Epithelial cell of esophagus (primary cell): ENCODE measurements at regions not wholly inside any gene's neighbourhood (a gene's known extent, or its start where the extent isn't known, plus 50 kb on each side); places are given as distances from the start of the nearest gene placed in this dataset.

Source experiments
- DNase-seq: peaks from one replicate; pipeline ENCODE4 v3.0.0; 2010; ENCODE audit warnings: low read depth
- H3K4me3 ChIP-seq: 2 replicates; pipeline ENCODE4 v1.5.1; 2011; ENCODE audit warnings: mild to moderate bottlenecking, low read length, control low read depth
- CTCF ChIP-seq: IDR thresholded peaks from 2 replicates; pipeline ENCODE4 v1.5.1; 2011; ENCODE audit warnings: low read depth, mild to moderate bottlenecking, low read length, control low read depth, inconsistent platforms; ENCODE audit not compliant: insufficient read depth; ENCODE audit errors: missing control alignments

- no peak overlapping the region for H3K4me3 ChIP-seq
- no peak for DNase-seq
- TF ChIP-seq CTCF = no peak
Measured at GRCh38 chr1:88058205-88058604, 625.9 kb upstream of the PKN2 start.

- DNase-seq = peak; percentile 63
- TF ChIP-seq CTCF = no peak
- H3K4me3 ChIP-seq = no peak overlapping the region
Measured at GRCh38 chr1:88060112-88060673, 623.9 kb upstream of the PKN2 start.

DNA sequence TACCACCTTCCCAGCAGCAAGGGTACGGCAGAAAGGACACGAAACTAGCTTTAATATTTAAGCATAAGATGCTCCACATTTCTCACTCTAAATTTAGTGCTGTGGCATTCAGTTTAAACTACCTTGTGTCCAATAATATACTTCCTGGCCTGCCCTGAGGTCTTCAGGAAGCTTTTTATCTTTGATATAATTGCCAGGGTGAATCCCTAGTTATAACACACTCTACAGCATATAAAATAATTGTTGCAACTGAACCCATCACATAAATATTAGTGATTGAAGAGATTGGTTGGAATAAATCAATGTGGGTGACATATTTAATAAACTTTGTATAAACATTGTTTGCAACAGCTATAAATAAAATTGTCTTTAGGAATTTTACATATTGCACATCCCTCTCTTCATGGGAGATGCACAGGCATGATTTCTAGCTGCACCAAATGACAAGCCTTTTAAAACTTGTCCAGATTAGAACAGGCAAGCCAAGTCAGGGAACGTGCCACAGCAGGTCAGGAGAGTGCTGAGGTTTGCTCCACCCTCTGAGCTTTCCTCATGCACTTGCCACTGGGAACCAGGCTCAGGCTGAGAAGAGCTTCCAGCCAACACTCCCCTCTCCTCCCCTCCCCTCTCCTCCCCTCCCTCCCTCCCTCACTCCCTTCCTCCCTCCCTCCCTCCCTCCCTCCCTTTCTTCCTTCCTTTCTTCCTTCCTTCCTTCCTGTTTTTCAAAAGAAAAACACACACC is 623.2 kb upstream of the PKN2 start:
- no peak for TF ChIP-seq CTCF
- no peak overlapping the region for H3K4me3 ChIP-seq
- DNase-seq = peak; percentile 98

GRCh38 chr1:88061492-88062177 is 622.4 kb upstream of the PKN2 start:
- H3K4me3 ChIP-seq = no peak overlapping the region
- TF ChIP-seq CTCF = peak; percentile 93
- DNase-seq = peak; percentile 87

GRCh38 chr1:88062650-88063153 is 621.4 kb upstream of the PKN2 start:
- no peak overlapping the region for H3K4me3 ChIP-seq
- no peak for TF ChIP-seq CTCF
- no peak for DNase-seq

- H3K4me3 ChIP-seq = no peak overlapping the region
- peak; percentile 28 for DNase-seq
- TF ChIP-seq CTCF = no peak
Measured at GRCh38 chr1:88063605-88064004, 620.5 kb upstream of the PKN2 start.
